Stimulated activated CD8-positive, alpha-beta memory T cell treated with anti-CD3 and anti-CD28 coated beads, Interleukin-2, amount 100 ng/mL, for 1 hour (primary cell): ENCODE measurements at regions not wholly inside any gene's neighbourhood (a gene's known extent, or its start where the extent isn't known, plus 50 kb on each side); places are given as distances from the start of the nearest gene placed in this dataset.

ENCODE experiments used
- DNase-seq, 2 donors: peaks; one replicate each; pipeline ENCODE4 v3.0.0-alpha.2; 2020; ENCODE audit warnings: low read depth in 2 of 2

- DNase-seq: no peak
Measured at GRCh38 chr22:19574247-19574646, 50.0 kb upstream of the CLDN5 start.

GRCh38 chr22:19576460-19577421 is 52.5 kb upstream of the CLDN5 start:
- DNase-seq: peak; percentile 26 to 27

DNA sequence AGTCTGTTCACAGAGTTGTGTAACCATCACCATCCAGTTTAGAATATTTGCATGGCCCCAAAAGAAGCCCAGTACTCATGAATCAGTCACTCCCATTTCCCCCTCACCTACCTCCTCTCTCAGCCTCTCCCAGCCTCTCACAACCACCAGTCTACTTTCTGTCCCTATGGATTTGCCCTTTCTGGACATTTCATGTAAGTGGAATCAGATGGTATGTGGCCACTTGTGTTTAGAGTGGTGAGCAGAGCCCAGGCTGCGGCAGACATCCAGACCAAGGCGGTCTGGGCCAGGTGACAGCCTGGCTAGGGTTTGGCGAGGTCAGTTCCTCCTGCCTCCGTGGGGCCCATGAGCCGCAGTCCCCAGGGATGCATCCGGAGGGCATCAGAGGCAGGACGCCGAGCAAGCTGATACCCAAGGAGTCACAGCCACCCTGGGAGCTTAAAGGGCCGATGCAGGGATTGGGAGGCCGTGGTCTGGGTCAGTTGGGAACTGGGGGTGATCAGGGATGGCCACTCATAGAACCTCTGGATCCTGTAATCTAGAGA is 53.3 kb upstream of the CLDN5 start:
- DNase-seq: no peak

- no peak for DNase-seq
Measured at GRCh38 chr22:19578180-19579004, 54.2 kb upstream of the CLDN5 start.

DNA sequence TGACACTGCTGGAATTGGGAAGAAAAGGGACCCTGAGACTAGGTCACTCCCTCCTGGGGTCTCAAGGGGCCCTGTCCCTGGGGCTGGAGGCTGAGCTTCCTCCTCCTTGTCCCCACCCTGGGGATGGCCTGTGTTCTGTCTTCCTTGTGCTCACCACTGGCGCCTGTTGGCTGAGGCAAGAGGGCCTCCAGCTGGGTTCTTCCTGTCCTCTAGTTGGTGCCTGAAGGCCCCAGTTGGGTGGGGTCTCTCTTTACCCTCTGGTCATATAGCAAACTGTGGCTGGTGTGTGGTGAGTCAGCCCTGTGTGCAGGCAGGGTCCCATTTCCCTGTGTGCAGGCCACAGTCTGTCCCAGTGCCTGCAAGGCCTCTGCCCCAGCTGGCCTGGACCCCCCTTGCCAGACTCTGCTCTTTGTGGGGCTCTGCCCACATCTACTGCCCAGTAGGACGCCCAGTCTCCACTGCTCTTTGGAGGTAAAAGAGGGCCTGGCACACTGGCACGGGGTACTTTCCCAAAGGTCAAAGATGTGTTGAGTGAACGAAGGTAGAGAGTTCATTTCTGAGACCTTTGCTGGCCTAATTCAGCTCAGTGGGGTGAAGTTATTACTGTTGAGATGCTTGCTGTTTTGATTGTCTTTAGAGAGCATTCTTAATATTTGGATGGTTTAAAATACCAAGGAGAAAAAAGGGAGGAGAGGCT is 55.1 kb upstream of the CLDN5 start:
- no peak for DNase-seq

- DNase-seq: no peak
Measured at GRCh38 chr22:19579880-19580279, 55.7 kb upstream of the CLDN5 start.

- DNase-seq: no peak
Measured at GRCh38 chr22:19580291-19580890, 56.2 kb upstream of the CLDN5 start.

DNA sequence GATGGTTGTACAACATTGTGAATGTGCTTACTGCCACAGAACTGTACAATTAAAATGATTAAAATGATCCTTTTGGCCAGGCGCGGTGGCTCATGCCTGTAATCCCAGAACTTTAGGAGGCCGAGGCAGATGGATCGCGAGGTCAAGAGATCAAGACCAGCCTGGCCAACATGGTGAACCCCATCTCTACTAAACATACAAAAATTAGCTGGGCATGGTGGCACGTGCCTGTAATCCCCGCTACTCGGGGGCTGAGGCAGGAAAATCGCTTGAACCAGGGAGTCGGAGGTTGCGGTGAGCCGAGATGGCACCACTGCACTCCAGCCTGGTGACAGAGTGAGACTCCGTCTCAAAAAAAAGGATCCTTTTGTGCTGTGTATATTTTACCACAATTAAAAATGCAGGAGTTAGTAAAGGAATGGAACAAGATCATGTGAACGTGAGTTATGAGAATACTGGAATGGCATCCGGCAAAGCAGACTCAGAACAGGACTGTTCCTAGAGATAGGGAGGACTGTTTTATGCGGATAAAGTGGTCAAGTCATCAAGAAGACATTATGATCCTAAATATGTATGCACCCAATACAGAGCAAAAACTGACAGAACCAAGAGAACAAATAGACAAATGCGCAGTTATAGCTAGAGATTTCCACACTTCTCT is 58.0 kb upstream of the CLDN5 start:
- no peak for DNase-seq

GRCh38 chr22:19586922-19587684 is 62.9 kb upstream of the CLDN5 start:
- DNase-seq: no peak

- no peak for DNase-seq
Measured at GRCh38 chr22:19590696-19591095, 66.5 kb upstream of the CLDN5 start.

- DNase-seq: no peak
Measured at GRCh38 chr22:19591568-19591967, 67.4 kb upstream of the CLDN5 start.

GRCh38 chr22:19592464-19592863 is 68.3 kb upstream of the CLDN5 start:
- DNase-seq: no peak

DNA sequence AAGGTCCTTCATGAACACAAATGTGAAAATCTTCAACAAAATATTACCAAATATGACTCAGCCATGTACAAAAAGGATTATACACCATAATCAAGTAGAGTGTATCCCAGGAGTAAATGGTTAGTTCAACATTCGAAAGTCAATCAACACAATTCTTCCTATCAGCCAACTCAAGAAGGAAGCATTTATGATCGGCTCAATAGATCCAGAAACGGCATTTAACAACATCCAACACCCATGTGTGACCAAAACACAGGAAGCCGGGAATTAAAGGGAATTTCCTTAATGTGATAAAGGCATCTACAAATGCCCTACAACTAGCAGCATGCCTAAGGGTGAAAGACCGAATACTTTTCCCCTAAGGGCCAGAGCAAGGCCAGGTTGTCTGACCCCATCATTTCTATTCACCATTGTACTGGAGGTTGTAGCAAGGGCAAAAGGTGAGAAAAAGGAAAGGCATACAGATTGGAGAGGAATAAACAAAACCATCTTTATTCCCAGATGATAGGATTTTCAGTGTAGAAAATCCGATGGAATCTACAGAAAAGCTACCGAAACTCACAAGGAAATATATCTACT is 69.9 kb upstream of the CLDN5 start:
- DNase-seq: no peak

- no peak for DNase-seq
Measured at GRCh38 chr22:19595532-19595931, 71.3 kb upstream of the CLDN5 start.

DNA sequence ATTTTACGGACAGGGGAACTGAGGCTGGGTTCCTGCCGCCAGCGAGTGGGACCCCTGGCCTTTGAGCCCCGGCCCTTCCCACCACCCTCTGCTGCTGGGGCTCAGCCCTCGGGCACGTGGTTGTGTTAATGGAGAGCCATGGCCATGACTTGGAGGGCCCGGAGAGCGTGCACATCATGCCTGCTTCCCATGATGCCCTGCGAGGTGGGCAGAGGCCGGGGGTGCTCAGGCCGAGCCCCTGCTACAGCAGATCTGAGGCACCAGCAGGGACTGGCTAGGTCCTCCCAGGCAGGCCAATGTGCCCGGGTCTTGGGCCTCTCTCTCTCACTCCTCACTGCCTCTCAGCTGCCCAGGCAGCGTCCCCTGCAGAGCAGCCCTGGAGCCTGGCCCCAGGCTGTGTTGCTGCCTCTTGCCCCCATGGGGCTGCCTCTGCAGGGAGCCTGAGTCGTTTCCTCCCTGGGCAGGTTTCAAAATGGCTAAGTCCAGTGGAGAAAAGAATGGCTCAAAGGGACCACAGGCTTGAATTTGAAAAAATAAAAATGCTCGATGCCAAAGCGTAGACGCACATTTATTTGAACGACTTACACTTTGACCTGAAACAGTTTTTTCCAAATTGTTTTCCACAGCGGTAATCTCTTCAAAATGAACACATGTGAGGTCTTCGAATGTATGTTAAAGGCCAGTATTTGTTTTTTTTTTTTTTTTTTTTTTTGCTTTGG is 72.6 kb upstream of the CLDN5 start:
- no peak for DNase-seq

DNA sequence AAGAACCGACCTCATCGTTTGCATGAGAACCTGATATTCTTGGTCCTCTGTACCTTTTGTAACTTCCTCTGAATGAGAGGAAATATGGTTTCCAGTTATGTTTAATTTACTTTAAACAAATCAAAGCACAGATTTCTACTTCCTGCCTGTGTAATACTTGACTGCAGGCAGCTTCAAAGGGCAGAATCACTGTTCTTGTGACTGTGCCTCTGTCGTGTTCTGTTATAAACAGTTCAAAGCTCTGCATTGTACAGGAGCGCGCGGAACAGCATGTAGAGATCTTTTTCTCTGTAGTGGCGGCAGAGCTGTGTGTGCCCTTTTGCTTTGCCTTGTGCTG is 73.2 kb upstream of the CLDN5 start:
- DNase-seq: no peak

- DNase-seq: no peak
Measured at GRCh38 chr22:19598054-19598855, 74.0 kb upstream of the CLDN5 start.

- DNase-seq: no peak
Measured at GRCh38 chr22:19599004-19599403, 74.8 kb upstream of the CLDN5 start.
